ENCODE measurements at regions not wholly inside any gene's neighbourhood (a gene's known extent, or its start where the extent isn't known, plus 50 kb on each side); places are given as distances from the start of the nearest gene placed in this dataset.

DNA sequence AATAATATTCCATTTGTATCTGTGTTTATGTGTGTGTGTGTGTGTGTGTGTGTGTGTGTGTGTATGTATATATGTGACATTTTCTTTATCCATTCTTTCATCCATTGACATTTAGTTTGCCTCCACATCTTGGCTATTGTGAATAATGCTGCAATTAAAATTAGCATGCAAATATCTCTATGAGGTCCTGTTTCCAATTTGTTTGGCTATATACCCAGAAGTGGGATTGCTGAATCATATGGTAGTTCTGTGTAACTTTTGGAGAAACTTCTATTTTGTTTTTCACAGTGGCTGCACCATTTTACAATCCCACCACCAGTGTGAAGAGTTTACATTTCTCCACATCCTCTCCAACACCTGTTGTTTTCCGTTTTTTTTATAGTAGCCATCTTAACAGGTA, 53.1 kb downstream of the CH25H start:
- H3K9ac ChIP-seq, result no peak overlapping the region
- no peaks in the 10 kb centered on the region for H3K36me3 ChIP-seq (ENCODE audit: low read depth)
- in situ Hi-C loops (cut with MboI), result no loop called here
- DNase-seq, result no peak
- H4K20me1 ChIP-seq (ENCODE audit: insufficient read depth), result no peaks in the 10 kb centered on the region
- no peaks in the 10 kb centered on the region for H3K9me3 ChIP-seq (ENCODE audit: low read depth)
- peaks cover 52% of the 10 kb centered on the region for H3F3A ChIP-seq (ENCODE audit: insufficient read depth)
- TF ChIP-seq EZH2phosphoT487 (IDR thresholded peaks at IDR 0.05; ENCODE audit: insufficient read depth, low read depth), result no peak
- no peak for TF ChIP-seq EZH2 (IDR thresholded peaks at IDR 0.05; ENCODE audit: insufficient read depth, poor library complexity, severe bottlenecking)
- WGBS, 2 experiments (ENCODE audit: low coverage in 1 of 2, low lambda C conversion rate in 2 of 2, missing lambda C conversion rate in 2 of 2), result 35 to 59% methylated on average over 1 of the region's 1 CpG
- H3K79me2 ChIP-seq (ENCODE audit: insufficient read depth), result no peaks in the 10 kb centered on the region
- peaks cover 61% of the 10 kb centered on the region for H3K4me1 ChIP-seq (ENCODE audit: insufficient read depth)
- no peak overlapping the region for H3K27ac ChIP-seq
- H3K27me3 ChIP-seq (replicated peaks; ENCODE audit: insufficient read depth), result no peaks in the 10 kb centered on the region
- H3K4me2 ChIP-seq (ENCODE audit: unreplicated experiment), result no peak overlapping the region
- no peak overlapping the region for H3K4me3 ChIP-seq
- H2AFZ ChIP-seq, result no peak overlapping the region
- H3K9me2 ChIP-seq (ENCODE audit: insufficient read depth), result no peaks in the 10 kb centered on the region

DNA sequence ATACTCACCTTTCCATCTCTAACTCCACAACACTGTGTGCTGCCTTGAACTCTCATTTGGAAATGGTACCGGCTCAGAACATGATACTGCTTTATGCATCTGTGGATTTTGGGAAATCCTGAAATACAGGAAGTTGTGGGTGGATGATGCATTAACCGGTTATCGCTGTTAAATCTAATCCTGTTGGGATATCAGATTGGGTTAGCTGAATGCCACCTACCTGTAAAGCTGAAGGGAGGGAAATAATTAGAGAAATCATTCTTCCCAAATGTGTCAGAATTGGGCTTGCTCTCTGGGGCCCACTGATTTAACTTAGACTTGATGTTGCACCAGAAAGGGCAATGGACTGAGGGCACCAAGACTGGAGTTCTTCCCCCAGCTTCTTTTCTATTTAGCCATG, 54.0 kb downstream of the CH25H start:
- H3K9ac ChIP-seq, result no peak overlapping the region
- peak overlapping the region; percentile 60 for H3K27ac ChIP-seq
- peak overlapping the region; percentile 71 for H3K4me2 ChIP-seq (ENCODE audit: unreplicated experiment)
- DNase-seq, result peak; percentile 53
- no peaks in the 10 kb centered on the region for H4K20me1 ChIP-seq (ENCODE audit: insufficient read depth)
- H2AFZ ChIP-seq, result no peak overlapping the region
- no peak overlapping the region for H3K4me3 ChIP-seq
- no peaks in the 10 kb centered on the region for H3K79me2 ChIP-seq (ENCODE audit: insufficient read depth)
- H3K4me1 ChIP-seq (ENCODE audit: insufficient read depth), result peaks cover 54% of the 10 kb centered on the region
- no peaks in the 10 kb centered on the region for H3K9me2 ChIP-seq (ENCODE audit: insufficient read depth)
- no peaks in the 10 kb centered on the region for H3K27me3 ChIP-seq (replicated peaks; ENCODE audit: insufficient read depth)
- no peaks in the 10 kb centered on the region for H3K36me3 ChIP-seq (ENCODE audit: low read depth)
- H3K9me3 ChIP-seq (ENCODE audit: low read depth), result no peaks in the 10 kb centered on the region
- TF ChIP-seq EZH2phosphoT487 (IDR thresholded peaks at IDR 0.05; ENCODE audit: insufficient read depth, low read depth) (no peak), EZH2 (IDR thresholded peaks at IDR 0.05; ENCODE audit: insufficient read depth, poor library complexity, severe bottlenecking) (no peak)
- WGBS, 2 experiments (ENCODE audit: low coverage in 1 of 2, low lambda C conversion rate in 2 of 2, missing lambda C conversion rate in 2 of 2), result 12 to 21% methylated on average over 3 of the region's 3 CpGs
- peaks cover 50% of the 10 kb centered on the region for H3F3A ChIP-seq (ENCODE audit: insufficient read depth)
- in situ Hi-C loops (cut with MboI), result no loop called here

DNA sequence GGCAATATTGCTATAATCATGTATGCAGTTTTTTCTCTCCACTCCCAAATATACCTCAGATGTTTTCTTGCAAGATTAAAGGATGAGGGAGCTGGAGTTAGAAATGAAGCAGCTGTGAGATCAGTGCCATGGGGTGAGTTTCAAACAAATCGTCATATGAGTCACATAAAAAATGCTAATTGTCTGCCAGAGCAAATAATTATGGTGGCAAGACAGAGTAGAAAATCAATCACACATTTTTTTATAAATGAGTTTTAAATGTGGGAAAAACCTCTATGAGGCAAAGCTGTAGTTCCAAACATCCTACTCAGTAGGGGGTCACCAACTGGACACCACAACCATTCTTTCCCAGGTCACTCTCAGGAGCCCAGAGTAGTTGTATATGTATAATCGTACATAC, 55.3 kb downstream of the CH25H start:
- no peak overlapping the region for H2AFZ ChIP-seq
- H3K79me2 ChIP-seq (ENCODE audit: insufficient read depth), result no peaks in the 10 kb centered on the region
- H3K9me3 ChIP-seq (ENCODE audit: low read depth), result no peaks in the 10 kb centered on the region
- H3K9ac ChIP-seq, result no peak overlapping the region
- no peaks in the 10 kb centered on the region for H3K9me2 ChIP-seq (ENCODE audit: insufficient read depth)
- in situ Hi-C loops (cut with MboI), result no loop called here
- WGBS, 2 experiments (ENCODE audit: low coverage in 1 of 2, low lambda C conversion rate in 2 of 2, missing lambda C conversion rate in 2 of 2), result 28 to 31% methylated on average over 2 of the region's 2 CpGs
- H4K20me1 ChIP-seq (ENCODE audit: insufficient read depth), result no peaks in the 10 kb centered on the region
- H3K4me1 ChIP-seq (ENCODE audit: insufficient read depth), result peaks cover 52% of the 10 kb centered on the region
- no peak for TF ChIP-seq EZH2 (IDR thresholded peaks at IDR 0.05; ENCODE audit: insufficient read depth, poor library complexity, severe bottlenecking)
- no peak for TF ChIP-seq EZH2phosphoT487 (IDR thresholded peaks at IDR 0.05; ENCODE audit: insufficient read depth, low read depth)
- H3K36me3 ChIP-seq (ENCODE audit: low read depth), result no peaks in the 10 kb centered on the region
- H3K27ac ChIP-seq, result peak overlapping the region; percentile 60
- peak; percentile 78 for DNase-seq
- H3K27me3 ChIP-seq (replicated peaks; ENCODE audit: insufficient read depth), result no peaks in the 10 kb centered on the region
- no peak overlapping the region for H3K4me3 ChIP-seq
- H3K4me2 ChIP-seq (ENCODE audit: unreplicated experiment), result peak overlapping the region; percentile 71
- peaks cover 45% of the 10 kb centered on the region for H3F3A ChIP-seq (ENCODE audit: insufficient read depth)

DNA sequence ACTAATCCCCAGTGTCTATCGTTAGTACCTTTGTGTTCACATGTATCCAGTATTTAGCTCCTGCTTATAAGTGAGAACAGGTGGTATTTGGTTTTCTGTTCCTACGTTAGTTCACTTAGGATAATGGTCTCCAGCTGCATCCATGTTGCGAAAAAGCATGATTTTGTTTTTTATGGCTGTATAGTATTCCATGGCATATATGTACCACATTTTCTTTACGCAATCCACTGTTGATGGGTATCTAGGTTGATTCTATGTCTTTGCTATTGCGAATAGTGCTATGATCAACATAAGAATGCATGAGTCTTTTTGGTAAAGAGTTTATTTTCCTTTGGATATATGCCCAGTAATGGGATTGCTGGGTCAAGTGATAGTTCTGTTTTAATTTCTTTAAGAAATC, 59.1 kb downstream of the CH25H start:
- H3K9me3 ChIP-seq (ENCODE audit: low read depth), result no peaks in the 10 kb centered on the region
- H4K20me1 ChIP-seq (ENCODE audit: insufficient read depth), result no peaks in the 10 kb centered on the region
- peaks cover 30% of the 10 kb centered on the region for H3F3A ChIP-seq (ENCODE audit: insufficient read depth)
- no peak overlapping the region for H2AFZ ChIP-seq
- no peak for DNase-seq
- no peaks in the 10 kb centered on the region for H3K79me2 ChIP-seq (ENCODE audit: insufficient read depth)
- H3K4me3 ChIP-seq, result peak overlapping the region; percentile 32; the same call in 1 of the 2 replicates
- 96 to 97% methylated on average over 5 of the region's 5 CpGs for WGBS, 2 experiments (ENCODE audit: low coverage in 1 of 2, low lambda C conversion rate in 2 of 2, missing lambda C conversion rate in 2 of 2)
- peak overlapping the region; percentile 82 for H3K27ac ChIP-seq
- TF ChIP-seq EZH2 (IDR thresholded peaks at IDR 0.05; ENCODE audit: insufficient read depth, poor library complexity, severe bottlenecking) (no peak), EZH2phosphoT487 (IDR thresholded peaks at IDR 0.05; ENCODE audit: insufficient read depth, low read depth) (no peak)
- no peaks in the 10 kb centered on the region for H3K9me2 ChIP-seq (ENCODE audit: insufficient read depth)
- H3K4me2 ChIP-seq (ENCODE audit: unreplicated experiment), result peak overlapping the region; percentile 60
- peaks cover 37% of the 10 kb centered on the region for H3K4me1 ChIP-seq (ENCODE audit: insufficient read depth)
- H3K27me3 ChIP-seq (replicated peaks; ENCODE audit: insufficient read depth), result no peaks in the 10 kb centered on the region
- H3K9ac ChIP-seq, result no peak overlapping the region
- in situ Hi-C loops (cut with MboI), result no loop called here
- no peaks in the 10 kb centered on the region for H3K36me3 ChIP-seq (ENCODE audit: low read depth)

DNA sequence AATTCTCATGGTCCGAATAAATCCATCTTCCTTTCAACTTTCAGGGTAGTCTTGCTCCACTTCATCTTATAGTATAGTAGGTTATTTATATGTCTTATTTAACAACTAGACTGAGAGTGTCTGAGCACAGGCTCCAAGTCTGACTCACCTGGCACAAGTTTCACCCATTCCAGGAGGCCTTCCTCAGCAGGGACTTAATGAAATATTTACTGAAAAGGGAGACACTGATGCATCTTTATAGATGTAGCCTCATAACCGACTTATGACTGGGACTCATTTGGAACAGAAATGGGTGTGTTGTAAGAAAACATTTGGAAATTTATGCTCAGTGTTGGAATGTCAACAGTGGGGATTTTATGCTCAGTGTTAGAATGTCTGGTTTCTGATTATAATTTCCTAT, 59.9 kb downstream of the CH25H start:
- no peaks in the 10 kb centered on the region for H3K36me3 ChIP-seq (ENCODE audit: low read depth)
- no peaks in the 10 kb centered on the region for H3K9me2 ChIP-seq (ENCODE audit: insufficient read depth)
- in situ Hi-C loops (cut with MboI), result no loop called here
- H3K79me2 ChIP-seq (ENCODE audit: insufficient read depth), result no peaks in the 10 kb centered on the region
- 31 to 36% methylated on average over 2 of the region's 2 CpGs for WGBS, 2 experiments (ENCODE audit: low coverage in 1 of 2, low lambda C conversion rate in 2 of 2, missing lambda C conversion rate in 2 of 2)
- H3K4me2 ChIP-seq (ENCODE audit: unreplicated experiment), result peak overlapping the region; percentile 60
- H3K4me1 ChIP-seq (ENCODE audit: insufficient read depth), result peaks cover 29% of the 10 kb centered on the region
- no peaks in the 10 kb centered on the region for H3K9me3 ChIP-seq (ENCODE audit: low read depth)
- H3K27ac ChIP-seq, result peak overlapping the region; percentile 82
- peak; percentile 97 for DNase-seq
- TF ChIP-seq EZH2phosphoT487 (IDR thresholded peaks at IDR 0.05; ENCODE audit: insufficient read depth, low read depth) (no peak), EZH2 (IDR thresholded peaks at IDR 0.05; ENCODE audit: insufficient read depth, poor library complexity, severe bottlenecking) (no peak)
- peak overlapping the region; percentile 32 for H3K4me3 ChIP-seq
- H3F3A ChIP-seq (ENCODE audit: insufficient read depth), result peaks cover 23% of the 10 kb centered on the region
- H2AFZ ChIP-seq, result no peak overlapping the region
- peak overlapping the region; percentile 35; the same call in 1 of the 2 replicates for H3K9ac ChIP-seq
- no peaks in the 10 kb centered on the region for H4K20me1 ChIP-seq (ENCODE audit: insufficient read depth)
- no peaks in the 10 kb centered on the region for H3K27me3 ChIP-seq (replicated peaks; ENCODE audit: insufficient read depth)

Data from GM23248 (cell line).